Right forelimb (tissue), 1 donor: ENCODE measurements at regions not wholly inside any gene's neighbourhood (a gene's known extent, or its start where the extent isn't known, plus 50 kb on each side); places are given as distances from the start of the nearest gene placed in this dataset.

ENCODE experiments used
- DNase-seq: peaks from one replicate; pipeline ENCODE4 v3.0.0-alpha.2; 2018

DNA sequence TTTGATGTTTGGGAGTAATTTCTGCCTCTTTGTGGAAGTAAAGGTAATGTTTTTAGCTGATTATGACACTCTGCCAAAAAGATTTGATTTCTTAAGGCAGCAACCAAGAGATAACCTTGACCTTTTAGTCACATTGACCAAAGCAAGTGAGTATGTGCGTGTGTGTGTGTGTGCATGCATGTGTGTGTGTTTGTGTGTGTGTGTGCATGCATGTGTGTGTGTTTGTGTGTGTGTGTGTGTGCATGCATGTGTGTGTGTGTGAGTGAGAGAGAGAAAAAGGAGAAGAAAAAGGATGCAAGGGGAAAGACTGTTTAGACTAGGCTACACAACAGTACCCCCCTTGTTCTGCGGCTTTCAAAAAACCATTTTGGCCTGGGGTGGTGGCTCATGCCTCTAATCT is 88.1 kb upstream of the NPVF start:
- no peak for DNase-seq

DNA sequence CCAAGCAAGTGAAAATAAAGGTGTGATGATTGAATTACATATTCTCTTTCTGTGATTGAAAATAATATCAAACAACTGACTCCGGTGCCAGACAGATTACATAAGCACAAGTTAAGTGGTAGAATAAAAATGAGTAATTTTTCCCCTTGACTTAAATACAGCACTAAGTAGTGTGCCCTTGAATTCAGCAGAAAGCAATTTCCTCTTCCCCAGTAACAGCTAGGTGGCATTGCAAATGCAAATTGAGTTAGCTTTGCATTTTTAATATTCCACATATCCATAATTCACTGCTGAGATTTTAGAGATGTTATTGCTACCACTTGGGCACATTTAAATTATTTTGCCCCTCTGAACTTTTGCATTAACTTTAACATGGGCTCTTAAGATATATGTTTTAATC is 89.8 kb upstream of the NPVF start:
- DNase-seq, result no peak

DNA sequence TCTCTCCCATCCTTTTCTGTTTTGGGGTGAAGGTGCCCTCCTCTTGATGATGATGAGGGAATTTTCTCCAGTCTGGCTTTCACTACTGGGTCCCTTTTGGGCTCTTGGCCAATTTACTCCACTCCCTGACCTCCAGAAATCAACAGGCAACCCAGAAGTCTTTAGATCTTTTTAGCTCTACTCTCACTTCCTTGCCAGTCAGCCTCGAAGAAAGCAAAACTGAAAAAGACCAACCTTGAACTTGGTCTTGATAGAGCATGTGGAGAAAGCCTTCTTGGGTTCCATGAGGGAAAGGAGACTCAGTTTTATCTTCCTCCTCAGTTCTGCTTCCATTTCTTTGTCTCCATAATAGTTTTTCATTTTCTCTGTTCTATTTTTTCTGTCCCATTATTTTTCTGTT is 91.4 kb upstream of the NPVF start:
- DNase-seq, result no peak

DNA sequence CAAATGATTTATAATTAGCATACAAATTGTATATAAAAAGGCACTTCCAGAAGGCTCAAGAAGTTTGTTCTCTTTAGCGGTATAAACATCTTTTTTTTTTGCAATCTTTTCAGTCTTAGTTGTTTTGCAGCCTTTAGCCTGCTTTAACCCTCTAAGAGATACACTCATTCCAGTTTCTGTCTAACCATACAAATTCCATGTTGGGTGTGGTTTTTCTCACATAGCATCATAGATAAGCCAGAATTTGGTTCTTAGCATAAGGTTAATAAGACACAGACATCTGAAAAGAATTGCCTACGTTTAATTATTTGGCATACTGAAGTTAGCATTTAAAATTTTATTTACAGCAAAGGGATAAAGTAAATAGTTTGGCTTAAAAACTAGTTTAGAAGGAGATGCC is 92.5 kb upstream of the NPVF start:
- no peak for DNase-seq

DNA sequence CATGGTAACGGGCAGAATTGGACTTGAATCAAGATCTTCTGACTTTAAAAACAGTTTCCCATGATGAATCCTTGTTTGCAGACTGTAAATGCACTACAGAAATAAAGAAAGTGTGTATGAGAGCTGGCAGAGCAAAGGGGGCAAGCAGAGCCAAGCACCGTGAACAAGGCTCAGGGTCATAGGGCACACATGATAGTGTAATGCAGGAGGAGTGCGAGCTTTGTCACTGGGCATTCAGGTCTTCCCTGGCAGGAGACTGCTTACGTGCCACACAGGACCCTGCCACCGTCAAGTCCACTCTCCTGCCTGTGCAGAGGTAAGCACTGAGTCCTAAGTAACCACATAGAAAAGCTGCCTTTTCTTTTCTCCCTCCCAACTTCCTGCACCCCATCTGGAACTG is 93.1 kb upstream of the NPVF start:
- no peak for DNase-seq

DNA sequence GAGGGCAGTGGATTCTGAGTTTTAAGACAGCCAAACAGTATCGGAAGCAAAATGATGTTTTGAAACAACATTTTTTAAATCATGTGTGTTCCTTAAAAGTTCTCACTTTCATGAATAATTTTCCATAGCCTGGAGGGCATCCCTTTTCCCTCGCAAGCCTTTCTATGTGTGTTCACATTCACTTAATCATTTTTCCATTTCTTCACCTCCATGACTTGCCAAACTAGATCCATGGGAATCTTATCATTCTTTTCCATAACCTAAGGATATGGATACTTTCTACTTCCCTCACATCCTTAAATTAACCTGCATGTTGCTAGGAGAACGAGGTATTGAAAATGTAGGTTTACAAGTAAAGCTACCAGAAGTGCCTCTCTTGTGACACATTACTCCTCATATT is 94.2 kb upstream of the NPVF start:
- no peak for DNase-seq

DNA sequence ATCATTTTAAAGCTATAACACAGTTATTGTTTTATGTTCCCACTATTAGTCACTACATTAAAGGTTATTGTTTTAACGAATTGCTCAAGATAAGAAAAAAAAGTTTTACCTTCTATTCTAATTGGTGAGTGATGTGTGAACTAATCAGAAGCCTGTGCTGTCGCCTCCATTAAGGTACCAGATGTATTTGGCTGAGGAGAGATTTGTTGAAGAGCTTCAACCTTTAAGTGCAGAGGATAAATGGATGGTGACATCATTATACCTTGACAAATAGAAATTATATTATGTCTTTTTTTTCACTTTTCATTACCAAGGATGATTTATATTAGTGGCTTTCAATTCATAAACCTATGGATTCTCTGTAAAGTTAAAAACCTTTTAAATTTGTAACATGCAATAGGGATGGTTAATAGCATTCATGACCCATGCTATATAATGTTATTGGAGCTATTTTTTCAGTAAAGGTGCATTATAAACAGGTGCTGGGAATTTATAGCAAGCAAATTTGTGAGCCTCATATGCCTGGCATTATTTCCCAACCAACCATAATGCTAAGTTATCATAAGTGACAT is 97.0 kb upstream of the NPVF start:
- DNase-seq, result no peak

DNA sequence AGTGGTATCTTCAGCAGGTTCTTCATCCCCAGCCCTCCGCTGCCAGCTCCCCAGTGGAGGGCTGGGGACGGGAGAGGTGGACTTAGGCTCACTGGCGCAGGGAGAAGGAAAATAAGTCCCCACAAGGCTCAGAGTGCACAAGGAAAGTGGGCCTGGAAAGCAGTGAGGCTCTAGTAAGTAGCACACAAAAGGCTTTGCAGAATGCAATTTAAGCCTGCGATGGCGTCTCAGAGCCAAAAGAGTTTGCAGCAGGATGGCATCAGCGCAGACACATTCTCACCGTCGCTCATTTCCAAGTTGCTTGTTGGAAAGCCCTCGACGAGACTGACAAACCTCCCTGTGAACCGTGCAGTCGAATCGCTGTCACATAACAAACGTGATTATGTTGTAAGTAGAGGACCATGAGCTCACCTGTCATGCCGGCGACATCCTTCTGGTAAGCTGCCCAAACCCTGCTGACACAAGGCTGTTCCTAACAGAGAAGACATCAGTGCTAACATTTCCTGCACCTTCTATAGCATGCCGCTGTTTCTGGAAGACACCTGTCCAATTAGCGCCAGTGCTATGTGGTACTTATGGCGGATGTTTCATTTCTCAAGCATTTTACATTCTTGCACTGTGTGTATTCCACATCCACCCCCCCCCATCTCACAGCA is 98.3 kb upstream of the NPVF start:
- DNase-seq, result no peak

DNA sequence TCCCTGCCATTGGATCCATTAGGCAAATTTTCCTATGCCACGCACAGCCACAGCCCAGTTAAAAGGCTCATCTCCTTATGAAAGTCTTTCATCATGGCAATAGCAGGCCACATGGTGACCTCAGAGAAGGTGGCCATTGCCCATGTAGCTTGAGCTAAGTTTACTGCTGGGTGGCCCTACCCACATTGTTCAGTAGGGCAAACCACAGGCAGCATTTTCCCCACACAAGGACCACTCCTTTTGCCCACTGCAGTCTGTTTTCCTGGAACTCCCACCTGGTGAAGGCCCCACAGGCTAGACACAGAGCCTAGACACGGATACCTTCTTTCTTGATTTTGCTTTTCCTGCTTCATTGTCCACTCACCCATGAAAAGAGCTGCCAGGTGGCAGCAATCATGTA is 101.5 kb upstream of the NPVF start:
- DNase-seq, result no peak

DNA sequence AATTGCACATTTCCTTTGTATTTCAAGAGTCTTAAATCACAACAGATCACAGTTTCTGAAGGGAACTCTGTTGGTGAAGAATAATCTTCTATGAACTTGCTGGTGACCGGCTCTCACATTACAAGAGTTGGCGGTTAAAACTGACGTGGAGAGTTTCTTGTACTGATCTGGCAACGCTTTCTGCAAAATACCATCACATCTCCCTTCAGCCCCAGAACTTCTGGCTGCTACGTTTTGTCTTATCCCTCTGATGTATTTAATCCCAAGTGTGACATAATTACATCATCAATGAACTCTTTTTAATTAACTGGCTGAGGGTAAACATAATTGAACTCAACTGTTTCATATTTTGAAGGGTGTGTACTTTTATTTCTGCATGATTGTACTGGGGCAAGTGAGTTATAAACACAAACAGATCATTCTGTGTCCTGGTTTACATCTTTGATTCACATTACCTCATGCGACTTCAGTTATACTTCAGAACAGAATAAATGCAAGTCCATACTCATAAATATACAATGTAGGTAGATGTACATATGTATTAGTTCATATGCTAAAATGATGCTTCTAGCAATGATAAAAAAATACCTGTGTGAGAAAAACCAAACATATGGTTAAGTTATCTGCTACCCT is 105.1 kb upstream of the NPVF start:
- DNase-seq, result no peak

DNA sequence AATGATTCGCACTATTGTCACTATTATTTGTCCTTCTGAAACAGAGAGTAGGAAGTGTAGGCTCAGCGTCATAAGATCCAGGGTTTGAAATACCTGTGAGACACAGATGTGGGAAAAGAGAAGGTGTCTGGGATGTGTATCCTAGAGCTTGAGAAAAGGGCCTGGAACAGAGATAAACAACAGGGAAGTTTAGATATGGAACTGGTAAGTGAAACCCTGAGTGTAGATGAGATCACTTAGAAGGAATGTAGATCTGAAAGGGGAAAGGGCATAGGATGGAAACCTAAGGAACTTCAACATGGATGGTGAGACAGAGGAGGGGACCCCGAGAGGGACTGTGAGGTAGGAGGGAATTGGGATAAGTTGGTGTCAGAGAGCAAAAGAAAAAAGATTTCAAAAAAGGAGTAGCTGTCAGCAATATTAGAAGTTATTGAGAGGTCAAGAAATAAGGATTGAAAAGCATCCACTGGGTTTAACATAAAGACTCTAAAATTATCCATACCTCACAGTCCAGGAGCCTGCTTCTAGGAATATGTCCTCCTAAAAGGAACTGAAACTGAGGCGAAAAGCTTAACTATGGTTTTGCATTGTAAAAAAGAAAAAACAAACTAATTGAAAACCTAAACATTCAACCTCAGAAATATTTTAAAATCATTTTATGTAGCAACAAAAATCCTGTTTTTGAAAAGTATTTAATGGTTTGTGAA is 119.2 kb upstream of the NPVF start:
- DNase-seq, result no peak

DNA sequence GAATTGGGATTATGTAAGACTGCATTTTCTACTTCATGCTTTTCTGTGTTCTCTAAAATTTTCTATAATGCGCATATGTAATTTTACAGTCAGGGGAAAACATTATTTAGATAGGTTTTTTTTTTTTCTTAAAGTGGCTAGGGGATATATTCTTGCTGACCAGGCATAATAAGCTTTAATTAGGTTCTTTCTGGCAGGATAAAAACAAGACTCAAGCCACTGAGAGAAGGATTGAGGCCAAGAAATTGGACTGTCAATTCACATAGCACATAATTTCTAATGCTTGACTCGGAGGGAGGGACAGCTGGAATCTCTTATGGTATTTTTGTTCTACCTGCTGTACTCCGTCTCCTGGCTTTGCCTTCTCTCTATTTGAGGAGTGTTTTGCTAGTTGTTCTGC is 119.8 kb upstream of the NPVF start:
- DNase-seq, result no peak

DNA sequence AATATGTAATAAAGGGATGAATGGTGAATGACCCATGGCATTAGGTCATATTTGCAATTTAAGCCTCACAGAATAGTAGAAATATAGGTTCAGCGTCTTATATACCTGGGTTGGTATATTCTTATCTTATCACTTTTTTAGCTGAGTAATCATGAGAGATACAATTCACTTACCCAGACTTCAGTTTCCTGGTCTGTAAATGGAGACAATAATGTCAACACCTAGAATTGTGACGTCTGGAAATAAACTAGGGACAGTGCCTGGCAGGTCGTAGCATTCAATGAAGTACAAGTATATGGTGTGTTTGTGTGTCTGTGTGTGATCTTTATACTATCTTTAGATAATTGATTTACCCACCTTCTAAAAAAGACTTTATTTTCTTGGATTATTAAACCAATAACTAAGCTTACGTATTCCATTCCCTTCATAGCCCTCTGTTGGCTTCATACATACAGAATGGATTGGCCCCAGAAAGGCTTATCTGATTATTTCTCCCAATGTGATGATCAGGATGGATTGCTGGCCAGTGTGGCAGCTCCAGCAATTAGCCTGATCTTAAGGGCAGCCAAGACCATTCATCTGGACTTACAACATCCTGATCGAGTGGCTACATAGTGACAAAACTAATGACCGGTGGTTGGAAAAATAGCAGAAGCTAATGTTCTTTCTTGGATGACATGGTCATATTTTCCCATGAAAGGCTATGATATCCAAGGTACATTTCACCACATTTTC is 121.2 kb upstream of the NPVF start:
- DNase-seq, result no peak

DNA sequence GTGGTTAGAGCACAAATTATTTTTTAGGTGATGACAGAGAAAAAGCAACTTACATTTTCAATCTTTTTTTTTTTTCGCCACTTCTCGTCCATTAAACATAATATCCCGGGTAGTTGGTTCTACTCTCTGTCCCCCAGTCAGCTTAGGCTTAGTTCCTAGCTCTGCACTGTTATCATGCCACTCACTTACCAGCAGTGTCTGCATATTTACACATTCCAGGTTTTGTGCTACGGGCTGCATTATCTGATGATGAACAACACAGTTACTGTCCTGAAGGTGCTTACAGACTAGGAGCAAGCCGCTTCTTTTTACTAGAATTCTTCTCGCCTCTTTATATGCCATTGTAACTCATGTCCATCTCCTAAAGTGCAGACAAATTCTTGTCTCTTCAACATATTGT is 121.8 kb upstream of the NPVF start:
- no peak for DNase-seq

DNA sequence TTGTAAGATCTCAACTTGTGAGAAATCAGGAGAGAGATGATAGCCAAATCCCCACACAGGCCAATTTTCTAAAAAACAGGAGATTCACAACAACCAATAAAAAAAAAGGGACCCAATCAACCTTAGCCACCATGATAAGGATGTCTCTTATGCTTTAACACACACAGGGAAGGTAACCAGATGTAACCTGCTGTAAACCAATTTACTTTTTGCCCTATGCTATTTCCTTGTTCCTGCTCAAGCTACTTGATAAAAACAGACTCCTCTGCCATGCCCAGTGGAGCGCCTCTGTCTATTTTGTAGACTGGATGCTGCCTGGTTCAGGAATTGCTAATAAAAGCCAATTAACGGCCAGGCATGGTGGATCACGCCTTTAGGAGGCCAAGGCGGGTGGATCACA is 123.5 kb upstream of the NPVF start:
- DNase-seq, result no peak

DNA sequence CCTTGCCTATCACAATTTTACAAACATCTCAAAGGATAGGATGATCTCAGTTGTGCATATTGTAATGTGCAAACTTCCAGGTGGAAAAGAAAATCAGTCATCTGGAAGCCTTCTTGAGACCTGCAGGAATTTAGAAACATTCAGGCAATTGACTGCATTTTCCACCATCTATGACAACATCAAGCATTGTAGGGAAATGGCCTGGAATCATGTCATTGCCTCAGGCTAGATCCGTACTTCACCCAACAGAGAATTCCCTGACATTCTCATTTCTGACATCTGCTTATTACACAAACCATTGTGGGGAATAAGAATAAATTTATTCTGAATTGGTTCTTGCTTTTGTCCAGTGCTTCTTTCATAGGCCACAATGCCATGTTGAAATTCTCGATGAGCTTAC is 124.9 kb upstream of the NPVF start:
- no peak for DNase-seq

DNA sequence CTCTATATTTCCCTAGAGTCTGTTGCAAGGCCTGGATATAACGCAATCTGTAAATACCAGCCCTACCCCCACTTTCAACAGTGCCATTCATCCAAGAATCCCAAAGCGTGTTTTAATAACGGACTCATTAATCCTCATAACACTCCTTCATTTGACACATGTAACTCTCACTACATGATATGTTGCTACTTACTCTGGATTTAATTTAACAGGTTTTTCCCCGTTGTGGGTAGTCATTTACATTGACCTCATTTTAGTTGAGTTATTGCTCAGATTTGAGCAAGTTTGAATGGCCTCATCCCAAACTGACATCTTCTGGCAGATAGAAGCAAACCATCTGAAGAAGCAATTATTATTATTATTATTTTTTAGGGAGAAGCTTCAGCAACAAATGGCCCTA is 125.4 kb upstream of the NPVF start:
- DNase-seq, result no peak

DNA sequence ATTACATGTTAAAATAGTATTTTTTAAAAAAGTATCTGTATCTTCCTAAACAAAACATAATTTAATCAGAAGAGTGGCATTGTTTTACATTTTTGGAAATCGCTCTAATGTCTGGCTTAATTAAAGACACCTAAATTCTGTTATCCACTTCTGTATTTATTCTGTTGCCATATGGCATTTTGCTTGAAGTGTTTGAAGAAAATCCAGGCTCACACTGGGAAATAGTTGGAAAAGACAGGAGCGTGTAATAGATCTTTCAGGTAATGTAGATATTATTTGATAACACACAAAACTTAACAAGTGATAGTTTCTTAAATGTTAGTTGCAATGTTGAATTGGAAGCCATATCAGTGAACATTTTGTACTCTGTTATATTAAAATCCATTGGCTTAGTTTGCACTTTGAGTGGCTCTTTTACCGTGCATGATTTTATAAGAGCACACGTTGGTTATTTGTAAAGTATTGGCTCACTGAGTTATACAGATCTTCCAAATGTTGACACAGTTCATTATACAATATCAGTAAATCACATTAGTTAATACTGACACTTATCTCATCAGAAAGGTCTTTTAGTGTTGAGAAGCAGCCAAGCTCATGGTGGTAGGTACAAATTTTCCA is 128.4 kb upstream of the NPVF start:
- DNase-seq, result no peak

DNA sequence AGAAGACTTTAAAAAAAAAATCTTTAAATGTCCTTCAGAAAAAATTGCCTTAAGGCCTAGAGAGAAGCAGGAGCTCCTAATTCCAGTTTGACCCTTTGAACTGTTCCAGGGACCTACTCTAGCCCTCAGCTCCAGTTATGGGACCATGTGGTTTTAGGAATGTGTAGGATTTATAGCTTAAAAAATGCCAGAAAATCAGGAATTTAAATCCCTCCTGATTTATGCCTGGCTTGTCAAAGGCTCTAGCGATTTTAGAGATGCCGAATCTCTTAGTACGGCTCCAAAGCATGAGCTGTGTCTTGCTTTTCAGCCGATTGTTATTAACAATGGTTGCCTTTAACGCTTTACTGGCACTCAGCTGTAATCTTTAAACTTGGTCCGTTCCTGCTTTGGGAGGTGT is 130.6 kb upstream of the NPVF start:
- no peak for DNase-seq

DNA sequence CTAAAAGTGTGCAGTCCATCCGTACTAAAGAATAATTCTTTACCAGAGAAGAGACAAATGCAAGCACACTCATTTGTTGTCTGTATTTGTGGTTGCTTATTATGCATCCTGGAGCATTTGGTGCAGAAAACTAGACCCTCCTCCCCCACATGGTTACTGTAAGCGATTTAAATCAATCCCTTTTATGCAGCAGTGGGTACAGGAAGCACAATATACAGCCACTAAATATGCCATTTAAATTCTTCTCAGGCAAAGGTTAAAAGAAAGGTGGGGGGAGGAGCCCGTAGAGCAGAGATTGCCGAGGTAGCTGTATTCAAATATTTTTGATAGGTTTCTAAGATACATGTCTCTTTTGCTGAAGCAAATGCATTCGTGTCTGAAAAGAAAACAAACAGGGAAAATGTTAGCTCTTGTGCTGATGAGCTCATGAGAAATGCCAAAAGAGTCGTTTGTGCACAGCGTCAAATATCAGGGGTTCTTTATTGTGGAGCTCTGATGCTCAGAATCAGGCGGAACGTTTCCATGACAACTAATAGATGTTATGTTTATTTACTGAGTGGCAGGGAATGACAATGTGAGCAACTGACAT is 131.3 kb upstream of the NPVF start:
- DNase-seq, result no peak

DNA sequence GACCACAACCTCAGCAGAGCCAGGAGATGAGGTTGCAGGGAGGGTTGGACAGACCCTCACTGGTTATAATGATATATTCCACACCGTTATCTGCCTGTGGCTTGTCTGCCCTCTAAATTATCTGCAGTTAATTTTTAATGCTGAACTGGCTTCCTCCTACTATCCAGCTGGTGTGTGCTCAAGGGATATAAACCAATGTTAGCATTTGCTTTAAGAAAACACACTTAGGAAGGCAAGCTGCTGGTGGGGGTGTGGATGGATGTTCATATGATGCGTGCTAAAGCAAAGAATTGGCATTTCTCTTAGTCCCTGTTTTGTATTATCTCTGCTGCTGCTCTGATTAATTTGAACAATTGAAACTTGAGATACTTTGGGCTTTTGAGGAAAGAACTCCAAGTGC is 132.2 kb upstream of the NPVF start:
- no peak for DNase-seq

DNA sequence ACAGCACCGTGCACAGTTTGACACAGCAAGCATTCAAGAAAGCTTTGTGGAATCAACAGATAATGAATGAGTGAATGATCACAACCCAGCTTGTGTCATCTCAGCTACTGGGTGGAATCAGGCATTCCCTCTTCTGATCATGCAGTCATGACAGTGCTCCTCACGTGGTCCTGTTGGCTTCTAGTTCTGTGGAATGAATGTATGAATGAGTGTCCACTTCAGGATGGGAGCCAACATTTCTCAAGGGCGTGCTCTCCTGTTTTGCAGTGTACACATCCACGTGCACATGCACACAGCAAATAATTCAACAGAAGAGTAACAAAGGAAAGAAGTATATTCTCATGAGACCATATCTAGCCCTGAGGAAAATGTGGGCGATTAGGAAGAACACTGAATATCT is 133.1 kb upstream of the NPVF start:
- DNase-seq, result no peak

DNA sequence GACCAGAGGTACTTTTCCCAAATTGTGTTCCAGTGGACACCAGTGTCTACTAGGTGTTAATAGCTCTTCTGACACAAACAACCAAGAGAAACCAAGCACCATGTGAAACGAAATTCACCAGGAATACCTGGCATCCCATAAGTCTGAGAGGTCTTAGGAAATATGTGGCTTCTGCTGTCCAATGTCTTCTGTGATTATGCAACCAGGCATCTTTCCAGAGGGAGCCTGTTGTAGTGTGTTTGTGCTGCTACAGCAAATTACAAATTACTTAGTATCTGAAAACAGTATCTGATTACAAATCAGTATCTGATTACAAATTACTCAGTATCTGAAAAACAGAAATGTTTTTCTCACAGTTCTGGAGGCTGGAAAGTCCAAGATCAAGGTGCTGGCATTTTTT is 133.6 kb upstream of the NPVF start:
- no peak for DNase-seq
